Lung (tissue), 11 donors: ENCODE measurements at regions not wholly inside any gene's neighbourhood (a gene's known extent, or its start where the extent isn't known, plus 50 kb on each side); places are given as distances from the start of the nearest gene placed in this dataset.
A peak's percentile ranks its signal among the peaks of the same experiment; 100 is the strongest.

Experiments
- ATAC-seq: fragments of 200-7000 bp; cut with Tn5 transposase; one replicate; pipeline ENCODE4 v1.9.1; 2020; ENCODE audit warnings: moderate number of reproducible peaks; ENCODE audit not compliant: insufficient read depth, low FRiP score
- DNase-seq, 3 donors: peaks; one replicate each; pipeline ENCODE4 v3.0.0-alpha.2; 2013 to 2017
- H3K27ac ChIP-seq, 2 donors: one replicate each; pipeline ENCODE4 v1.5.1; 2013; ENCODE audit warnings: mild to moderate bottlenecking in 2 of 2, moderate library complexity in 2 of 2, control low read depth in 1 of 2, inconsistent platforms in 1 of 2, low read depth in 1 of 2, low read length in 1 of 2
- H3K27me3 ChIP-seq, 3 donors: one replicate each; pipeline ENCODE4 v1.5.1; 2013; ENCODE audit warnings: low read length in 2 of 3; ENCODE audit not compliant: control insufficient read depth in 3 of 3, insufficient read depth in 3 of 3
- H3K36me3 ChIP-seq, 4 donors: one replicate each; pipeline ENCODE4 v1.5.1; 2013; ENCODE audit warnings: low read length in 4 of 4, mild to moderate bottlenecking in 1 of 4, moderate library complexity in 1 of 4; ENCODE audit not compliant: control insufficient read depth in 4 of 4, insufficient read depth in 4 of 4
- H3K4me1 ChIP-seq, 5 donors: one replicate each; pipeline ENCODE4 v1.5.1; 2013; ENCODE audit warnings: low read length in 5 of 5, mild to moderate bottlenecking in 2 of 5, moderate library complexity in 1 of 5; ENCODE audit not compliant: control insufficient read depth in 5 of 5, insufficient read depth in 5 of 5
- H3K4me3 ChIP-seq: one replicate; pipeline ENCODE4 v1.5.1; 2013; ENCODE audit warnings: mild to moderate bottlenecking, control low read depth, moderate library complexity
- H3K9ac ChIP-seq, 2 donors: one replicate each; pipeline ENCODE4 v1.5.1; 2013; ENCODE audit warnings: low read length in 2 of 2, control low read depth in 1 of 2; ENCODE audit not compliant: insufficient read depth in 1 of 2
- H3K9me3 ChIP-seq, 4 donors: one replicate each; pipeline ENCODE4 v1.5.1; 2013; ENCODE audit warnings: low read length in 3 of 4, mild to moderate bottlenecking in 1 of 4, moderate library complexity in 1 of 4; ENCODE audit not compliant: control insufficient read depth in 4 of 4, insufficient read depth in 3 of 4
- WGBS, 2 donors: extraction: QIAGEN DNeasy Blood & Tissue Kit; methylation state at CpG; one replicate each; pipeline ENCODE4 v1.1.7; 2013; 5-methylcytosine and 5-hydroxymethylcytosine counted together
- TF ChIP-seq, protein P1 (sequence below): IDR thresholded peaks from 2 replicates; pipeline ENCODE4 v1.5.1; 2012; ENCODE audit warnings: mild to moderate bottlenecking; ENCODE audit errors: control extremely low read depth, extremely low read depth
- donor health status: control.
- donor health status: control.
- donor health status: Bipolar disorder and iron deficiency.
- donor health status: healthy.
- donor health status: DM: yes; HTN: yes; CAD: no.

DNA sequence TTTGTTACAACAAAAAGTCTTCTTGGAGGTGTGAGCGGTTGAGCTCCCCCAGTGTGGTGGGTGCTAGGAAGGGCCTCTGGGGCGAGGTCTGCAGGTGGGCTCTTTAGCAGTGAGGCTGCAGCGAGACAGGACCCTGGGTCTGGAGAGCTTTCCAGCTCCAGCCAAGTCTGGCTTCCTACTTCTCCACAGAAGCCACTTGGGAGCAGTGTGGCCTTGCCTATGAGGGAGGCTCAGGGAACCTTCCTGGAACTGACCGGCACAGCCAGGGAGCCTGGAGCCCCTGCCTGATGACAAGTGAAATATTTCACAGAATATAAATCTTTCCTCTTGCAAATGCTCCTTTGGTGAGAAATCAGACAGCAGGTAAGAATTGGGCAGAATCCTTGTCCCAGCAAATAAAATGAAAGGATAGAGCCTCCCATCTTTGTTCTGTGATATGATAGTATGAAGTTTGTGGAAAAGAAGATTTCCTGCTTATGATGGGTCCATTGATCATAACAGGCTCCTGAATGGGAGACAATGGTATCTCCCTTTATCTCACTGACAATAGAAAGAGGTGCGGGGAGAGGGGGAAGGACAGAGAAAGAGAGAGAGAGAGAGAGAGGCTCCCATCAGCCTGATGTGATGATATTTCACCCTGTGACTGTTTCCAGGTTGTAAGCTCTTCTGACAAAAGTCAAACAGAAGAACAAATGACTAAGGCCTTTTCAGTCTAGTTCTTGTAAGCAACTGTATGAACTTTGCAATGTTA lies 289.8 kb upstream of the SPRED2 start:
- WGBS, 2 donors: 60 to 65% methylated on average over 5 of the region's 5 CpGs

DNA sequence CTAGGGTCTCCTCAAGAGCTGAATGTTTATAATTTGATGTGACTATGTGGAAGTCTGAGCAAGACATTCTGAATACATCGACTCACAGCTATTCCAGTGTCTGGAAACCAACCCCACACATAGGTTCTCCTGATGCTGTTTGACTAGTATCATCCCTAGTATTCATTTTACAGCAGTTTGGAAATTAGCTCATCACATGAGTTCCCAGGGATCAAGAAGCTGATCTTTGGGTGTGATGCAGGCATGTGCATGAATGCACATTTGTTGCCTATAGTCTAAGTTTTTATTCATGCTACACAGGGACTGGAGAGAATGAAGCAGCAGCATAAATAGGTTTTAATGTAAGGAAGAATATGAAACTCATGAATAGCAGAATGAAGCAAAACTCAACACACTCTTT lies 284.3 kb upstream of the SPRED2 start:
- H3K4me1 ChIP-seq: peaks cover 0 to 31% (median 0%) of the 10 kb centered on the region in 5 donors
- H3K27ac ChIP-seq: no peak overlapping the region
- ATAC-seq: no peak
- no peak overlapping the region for H3K9ac ChIP-seq
- DNase-seq: peak; percentile 71 to 81 (median 76)
- TF ChIP-seq, protein P1, sequence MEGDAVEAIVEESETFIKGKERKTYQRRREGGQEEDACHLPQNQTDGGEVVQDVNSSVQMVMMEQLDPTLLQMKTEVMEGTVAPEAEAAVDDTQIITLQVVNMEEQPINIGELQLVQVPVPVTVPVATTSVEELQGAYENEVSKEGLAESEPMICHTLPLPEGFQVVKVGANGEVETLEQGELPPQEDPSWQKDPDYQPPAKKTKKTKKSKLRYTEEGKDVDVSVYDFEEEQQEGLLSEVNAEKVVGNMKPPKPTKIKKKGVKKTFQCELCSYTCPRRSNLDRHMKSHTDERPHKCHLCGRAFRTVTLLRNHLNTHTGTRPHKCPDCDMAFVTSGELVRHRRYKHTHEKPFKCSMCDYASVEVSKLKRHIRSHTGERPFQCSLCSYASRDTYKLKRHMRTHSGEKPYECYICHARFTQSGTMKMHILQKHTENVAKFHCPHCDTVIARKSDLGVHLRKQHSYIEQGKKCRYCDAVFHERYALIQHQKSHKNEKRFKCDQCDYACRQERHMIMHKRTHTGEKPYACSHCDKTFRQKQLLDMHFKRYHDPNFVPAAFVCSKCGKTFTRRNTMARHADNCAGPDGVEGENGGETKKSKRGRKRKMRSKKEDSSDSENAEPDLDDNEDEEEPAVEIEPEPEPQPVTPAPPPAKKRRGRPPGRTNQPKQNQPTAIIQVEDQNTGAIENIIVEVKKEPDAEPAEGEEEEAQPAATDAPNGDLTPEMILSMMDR: no peak
- no peak overlapping the region for H3K4me3 ChIP-seq
- H3K36me3 ChIP-seq: no peaks in the 10 kb centered on the region
- H3K27me3 ChIP-seq: peaks cover 0 to 4% (median 0%) of the 10 kb centered on the region in 3 donors
- no peaks in the 10 kb centered on the region for H3K9me3 ChIP-seq
- 66 to 88% methylated on average over 1 of the region's 1 CpG for WGBS, 2 donors

More for the DNA sequence above, 289.8 kb upstream of the SPRED2 start:
- Histone ChIP-seq H3K9ac (no peak overlapping the region), H3K27me3 (peaks cover 0 to 4% (median 0%) of the 10 kb centered on the region in 3 donors), H3K4me3 (no peak overlapping the region), H3K36me3 (no peaks in the 10 kb centered on the region), H3K9me3 (no peaks in the 10 kb centered on the region), H3K27ac (no peak overlapping the region), H3K4me1 (peaks cover 0 to 9% (median 0%) of the 10 kb centered on the region in 5 donors)
- peak; percentile 79 to 88 (median 83) for DNase-seq
- no peak for ATAC-seq
- TF ChIP-seq, protein P1: no peak

GRCh38 chr2:65715323-65715722 lies 282.9 kb upstream of the SPRED2 start:
- TF ChIP-seq, protein P1: no peak
- 61 to 82% methylated on average over 2 of the region's 2 CpGs for WGBS, 2 donors
- H3K27ac ChIP-seq: no peak overlapping the region
- no peak for ATAC-seq
- no peak overlapping the region for H3K9ac ChIP-seq
- no peak for DNase-seq
- H3K4me1 ChIP-seq: peaks cover 0 to 31% (median 2%) of the 10 kb centered on the region in 5 donors
- no peaks in the 10 kb centered on the region for H3K9me3 ChIP-seq
- H3K36me3 ChIP-seq: no peaks in the 10 kb centered on the region
- no peaks in the 10 kb centered on the region for H3K27me3 ChIP-seq
- no peak overlapping the region for H3K4me3 ChIP-seq
